Naive thymus-derived CD4-positive, alpha-beta T cell (primary cell): ENCODE measurements at regions not wholly inside any gene's neighbourhood (a gene's known extent, or its start where the extent isn't known, plus 50 kb on each side); places are given as distances from the start of the nearest gene placed in this dataset.

Experiments
- ATAC-seq: fragments of 150-1000 bp; cut with Tn5 transposase; 2 replicates; pipeline ENCODE4 v1.10.0; 2021; ENCODE audit warnings: mild to moderate bottlenecking, moderate library complexity
- CTCF ChIA-PET: fragments of 350-600 bp; sonication (Branson Sonifier 250); formaldehyde crosslinking; loops from one replicate; lab custom pipeline; 2021; ENCODE audit warnings: antibody characterized with exemption; lab: Charles Lee
- POLR2A ChIA-PET: fragments of 350-600 bp; sonication (Branson Sonifier 250); formaldehyde crosslinking; loops from one replicate; lab custom pipeline; 2021; ENCODE audit warnings: antibody characterized with exemption, inconsistent platforms; lab: Charles Lee
- DNase-seq, 9 donors: peaks; one replicate each; pipeline versions ENCODE4 v3.0.0 to v3.0.0-alpha.2; 2020 to 2022; ENCODE audit warnings: mixed read lengths in 1 of 9
- H3K27ac ChIP-seq: one replicate; pipeline ENCODE4 v1.7.0; 2013; ENCODE audit warnings: mild to moderate bottlenecking, low read depth, low read length, moderate library complexity
- H3K27me3 ChIP-seq, 2 donors: one replicate each; pipeline ENCODE4 v1.7.0; 2013; ENCODE audit warnings: low read length in 2 of 2, mild to moderate bottlenecking in 2 of 2, moderate library complexity in 2 of 2; ENCODE audit not compliant: control insufficient read depth in 2 of 2, insufficient read depth in 2 of 2
- H3K36me3 ChIP-seq, 3 experiments: 1 replicate in 2 of 3; 2 replicates in 1 of 3; pipeline ENCODE4 v1.7.0; 2013; ENCODE audit warnings: low read length in 3 of 3, mild to moderate bottlenecking in 3 of 3, moderate library complexity in 1 of 3; ENCODE audit not compliant: insufficient read depth in 3 of 3, control insufficient read depth in 2 of 3
- H3K4me1 ChIP-seq, 2 donors: one replicate each; pipeline ENCODE4 v1.7.0; 2013; ENCODE audit warnings: low read length in 2 of 2, mild to moderate bottlenecking in 2 of 2, moderate library complexity in 1 of 2; ENCODE audit not compliant: control insufficient read depth in 2 of 2, insufficient read depth in 2 of 2
- H3K4me3 ChIP-seq: 2 replicates; pipeline ENCODE4 v1.7.0; 2013; ENCODE audit warnings: mild to moderate bottlenecking, low read length
- H3K9me3 ChIP-seq, 3 experiments: 1 replicate in 2 of 3; 2 replicates in 1 of 3; pipeline ENCODE4 v1.7.0; 2013; ENCODE audit warnings: low read length in 3 of 3; ENCODE audit not compliant: control insufficient read depth in 2 of 3
- H3K27ac Mint-ChIP-seq, 9 donors: one replicate each; pipeline ENCODE4 v1.8.0; 2020 to 2022; ENCODE audit warnings: mixed read lengths in 9 of 9, mild to moderate bottlenecking in 8 of 9, moderate library complexity in 5 of 9, inconsistent platforms in 2 of 9
- H3K27me3 Mint-ChIP-seq, 5 donors: one replicate each; pipeline ENCODE4 v1.8.0; 2021 to 2022; ENCODE audit warnings: mixed read lengths in 5 of 5, mild to moderate bottlenecking in 1 of 5
- H3K36me3 Mint-ChIP-seq, 5 donors: one replicate each; pipeline ENCODE4 v1.8.0; 2020 to 2022; ENCODE audit warnings: mixed read lengths in 5 of 5, mild to moderate bottlenecking in 3 of 5, inconsistent platforms in 1 of 5
- H3K4me1 Mint-ChIP-seq, 7 donors: one replicate each; pipeline ENCODE4 v1.8.0; 2020 to 2022; ENCODE audit warnings: mixed read lengths in 7 of 7, mild to moderate bottlenecking in 3 of 7, inconsistent platforms in 1 of 7
- H3K4me3 Mint-ChIP-seq, 10 donors: one replicate each; pipeline ENCODE4 v1.8.0; 2020 to 2022; ENCODE audit warnings: mild to moderate bottlenecking in 10 of 10, mixed read lengths in 10 of 10, moderate library complexity in 6 of 10, inconsistent platforms in 2 of 10
- H3K9me3 Mint-ChIP-seq, 11 donors: one replicate each; pipeline ENCODE4 v1.8.0; 2020 to 2022; ENCODE audit warnings: mixed read lengths in 11 of 11, mild to moderate bottlenecking in 4 of 11, inconsistent platforms in 1 of 11, moderate library complexity in 1 of 11
- intact Hi-C, 2 donors: fragments of 100-400 bp; cut with micrococcal nuclease; formaldehyde crosslinking; loops; one replicate each; pipeline ENCODE4 v1.15.1; 2023

GRCh38 chr7:41104631-41105030, 598.3 kb downstream of the INHBA start:
- intact Hi-C loops = no loop called here
- H3K4me1 Mint-ChIP-seq = no peaks in the 10 kb centered on the region
- ATAC-seq = no peak
- H3K27ac Mint-ChIP-seq = no peak overlapping the region
- POLR2A ChIA-PET = no interaction called here
- H3K36me3 Mint-ChIP-seq = no peaks in the 10 kb centered on the region
- Histone ChIP-seq H3K4me1 (no peaks in the 10 kb centered on the region), H3K27me3 (no peaks in the 10 kb centered on the region), H3K4me3 (no peak overlapping the region), H3K27ac (no peak overlapping the region), H3K9me3 (no peaks in the 10 kb centered on the region), H3K36me3 (no peaks in the 10 kb centered on the region)
- CTCF ChIA-PET = no interaction called here
- no peak overlapping the region for H3K4me3 Mint-ChIP-seq
- no peak for DNase-seq
- peaks cover 0 to 5% (median 0%) of the 10 kb centered on the region in 5 donors for H3K27me3 Mint-ChIP-seq
- H3K9me3 Mint-ChIP-seq = peaks cover 0 to 20% (median 3%) of the 10 kb centered on the region in 11 donors

GRCh38 chr7:41103331-41103730, 599.6 kb downstream of the INHBA start:
- no peak overlapping the region for H3K27ac Mint-ChIP-seq
- ChIA-PET POLR2A (no interaction called here), CTCF (no interaction called here)
- peaks cover 0 to 23% (median 3%) of the 10 kb centered on the region in 11 donors for H3K9me3 Mint-ChIP-seq
- Histone ChIP-seq H3K36me3 (no peaks in the 10 kb centered on the region), H3K27ac (no peak overlapping the region), H3K4me3 (no peak overlapping the region), H3K4me1 (no peaks in the 10 kb centered on the region), H3K27me3 (no peaks in the 10 kb centered on the region), H3K9me3 (no peaks in the 10 kb centered on the region)
- no peak overlapping the region for H3K4me3 Mint-ChIP-seq
- DNase-seq (no peak), ATAC-seq (no peak)
- H3K27me3 Mint-ChIP-seq = peaks cover 0 to 5% (median 0%) of the 10 kb centered on the region in 5 donors
- H3K36me3 Mint-ChIP-seq = no peaks in the 10 kb centered on the region
- no peaks in the 10 kb centered on the region for H3K4me1 Mint-ChIP-seq
- intact Hi-C loops = no loop called here

- intact Hi-C loops = no loop called here
- POLR2A ChIA-PET = no interaction called here
- no peaks in the 10 kb centered on the region for H3K9me3 ChIP-seq
These were observed 604.0 kb downstream of the INHBA start for GRCh38 chr7:41098846-41099245.

GRCh38 chr7:41098402-41098801, 604.5 kb downstream of the INHBA start:
- peaks cover 0 to 15% (median 3%) of the 10 kb centered on the region in 11 donors for H3K9me3 Mint-ChIP-seq
- Histone ChIP-seq H3K27ac (no peak overlapping the region), H3K4me1 (no peaks in the 10 kb centered on the region), H3K27me3 (no peaks in the 10 kb centered on the region), H3K9me3 (no peaks in the 10 kb centered on the region), H3K4me3 (no peak overlapping the region), H3K36me3 (no peaks in the 10 kb centered on the region)
- no peak overlapping the region for H3K4me3 Mint-ChIP-seq
- H3K36me3 Mint-ChIP-seq = no peaks in the 10 kb centered on the region
- ChIA-PET CTCF (no interaction called here), POLR2A (no interaction called here)
- intact Hi-C loops = no loop called here
- H3K4me1 Mint-ChIP-seq = no peaks in the 10 kb centered on the region
- DNase-seq (no peak), ATAC-seq (no peak)
- H3K27me3 Mint-ChIP-seq = no peaks in the 10 kb centered on the region
- no peak overlapping the region for H3K27ac Mint-ChIP-seq

More at GRCh38 chr7:41098846-41099245, 604.0 kb downstream of the INHBA start:
- ATAC-seq (no peak), DNase-seq (no peak)
- peaks cover 0 to 17% (median 3%) of the 10 kb centered on the region in 11 donors for H3K9me3 Mint-ChIP-seq
- Histone ChIP-seq H3K36me3 (no peaks in the 10 kb centered on the region), H3K4me1 (no peaks in the 10 kb centered on the region), H3K27ac (no peak overlapping the region), H3K4me3 (no peak overlapping the region), H3K27me3 (no peaks in the 10 kb centered on the region)
- no peaks in the 10 kb centered on the region for H3K36me3 Mint-ChIP-seq
- no peak overlapping the region for H3K4me3 Mint-ChIP-seq
- no peaks in the 10 kb centered on the region for H3K4me1 Mint-ChIP-seq
- no peaks in the 10 kb centered on the region for H3K27me3 Mint-ChIP-seq
- H3K27ac Mint-ChIP-seq = no peak overlapping the region
- CTCF ChIA-PET = no interaction called here

- H3K4me3 Mint-ChIP-seq = no peak overlapping the region
- peaks cover 0 to 14% (median 4%) of the 10 kb centered on the region in 11 donors for H3K9me3 Mint-ChIP-seq
- H3K36me3 Mint-ChIP-seq = no peaks in the 10 kb centered on the region
- H3K27me3 Mint-ChIP-seq = peaks cover 0 to 2% (median 0%) of the 10 kb centered on the region in 5 donors
- no peak overlapping the region for H3K27ac ChIP-seq
- H3K9me3 ChIP-seq = no peaks in the 10 kb centered on the region
- peaks cover 0 to 2% (median 0%) of the 10 kb centered on the region in 7 donors for H3K4me1 Mint-ChIP-seq
- ATAC-seq (no peak), DNase-seq (no peak)
- CTCF ChIA-PET = no interaction called here
- no peaks in the 10 kb centered on the region for H3K27me3 ChIP-seq
- POLR2A ChIA-PET = no interaction called here
- no peak overlapping the region for H3K4me3 ChIP-seq
- H3K4me1 ChIP-seq = no peaks in the 10 kb centered on the region
- H3K36me3 ChIP-seq = no peaks in the 10 kb centered on the region
- H3K27ac Mint-ChIP-seq = no peak overlapping the region
- intact Hi-C loops = no loop called here
These were observed 605.4 kb downstream of the INHBA start for GRCh38 chr7:41097501-41097900.

- DNase-seq (no peak), ATAC-seq (no peak)
- no peaks in the 10 kb centered on the region for H3K9me3 ChIP-seq
- H3K27ac ChIP-seq = no peak overlapping the region
- Mint-ChIP-seq H3K27me3 (peaks cover 0 to 2% (median 0%) of the 10 kb centered on the region in 5 donors), H3K4me1 (peaks cover 0 to 2% (median 0%) of the 10 kb centered on the region in 7 donors), H3K4me3 (no peak overlapping the region), H3K36me3 (no peaks in the 10 kb centered on the region), H3K9me3 (peaks cover 0 to 13% (median 4%) of the 10 kb centered on the region in 11 donors), H3K27ac (no peak overlapping the region)
- ChIA-PET CTCF (no interaction called here), POLR2A (no interaction called here)
- intact Hi-C loops = no loop called here
- no peaks in the 10 kb centered on the region for H3K4me1 ChIP-seq
- H3K36me3 ChIP-seq = no peaks in the 10 kb centered on the region
- H3K4me3 ChIP-seq = no peak overlapping the region
- H3K27me3 ChIP-seq = no peaks in the 10 kb centered on the region
These were observed 606.0 kb downstream of the INHBA start for GRCh38 chr7:41096917-41097316.

- POLR2A ChIA-PET = no interaction called here
- no peak overlapping the region for H3K27ac Mint-ChIP-seq
- H3K4me3 Mint-ChIP-seq = no peak overlapping the region
- Histone ChIP-seq H3K9me3 (no peaks in the 10 kb centered on the region), H3K27ac (no peak overlapping the region), H3K27me3 (no peaks in the 10 kb centered on the region), H3K4me1 (no peaks in the 10 kb centered on the region), H3K36me3 (no peaks in the 10 kb centered on the region), H3K4me3 (no peak overlapping the region)
- peaks cover 0 to 2% (median 0%) of the 10 kb centered on the region in 7 donors for H3K4me1 Mint-ChIP-seq
- peaks cover 0 to 25% (median 3%) of the 10 kb centered on the region in 11 donors for H3K9me3 Mint-ChIP-seq
- ATAC-seq = no peak
- CTCF ChIA-PET = no interaction called here
- H3K36me3 Mint-ChIP-seq = no peaks in the 10 kb centered on the region
- DNase-seq = no peak
- intact Hi-C loops = no loop called here
- peaks cover 0 to 2% (median 0%) of the 10 kb centered on the region in 5 donors for H3K27me3 Mint-ChIP-seq
These were observed 609.7 kb downstream of the INHBA start for GRCh38 chr7:41093141-41093540.
